Fibroblast of lung (primary cell): ENCODE measurements at regions not wholly inside any gene's neighbourhood (a gene's known extent, or its start where the extent isn't known, plus 50 kb on each side); places are given as distances from the start of the nearest gene placed in this dataset.

Experiments
- DNase-seq, 2 donors: peaks; one replicate each; pipeline versions ENCODE4 v3.0.0 to v3.0.0-alpha.2; 2010; ENCODE audit warnings: low read depth in 2 of 2
- H2AFZ ChIP-seq: 2 replicates; pipeline ENCODE4 v1.5.1; 2012; ENCODE audit warnings: low read length, control low read depth, inconsistent platforms
- H3K27ac ChIP-seq: 2 replicates; pipeline ENCODE4 v1.5.1; 2011; ENCODE audit warnings: low read length, control low read depth; ENCODE audit not compliant: insufficient read depth
- H3K27me3 ChIP-seq: 2 replicates; pipeline ENCODE4 v1.5.1; 2011; ENCODE audit warnings: mild to moderate bottlenecking, low read length; ENCODE audit not compliant: control insufficient read depth, insufficient read depth
- H3K36me3 ChIP-seq: 2 replicates; pipeline ENCODE4 v1.5.1; 2011; ENCODE audit warnings: low read length; ENCODE audit not compliant: control insufficient read depth, insufficient read depth
- H3K4me1 ChIP-seq: 2 replicates; pipeline ENCODE4 v1.5.1; 2011; ENCODE audit warnings: low read length; ENCODE audit not compliant: control insufficient read depth, insufficient read depth; ENCODE audit errors: extremely low read depth
- H3K4me2 ChIP-seq: 2 replicates; pipeline ENCODE4 v1.5.1; 2011; ENCODE audit warnings: low read length, control low read depth; ENCODE audit not compliant: insufficient read depth; ENCODE audit errors: extremely low read depth
- H3K4me3 ChIP-seq, 4 experiments: fragments of 200-600 bp in 1 of 4; sonication (generic) in 1 of 4; replicated peaks in 1 of 4; 2 replicates each; pipeline ENCODE4 v1.5.1; 2011 to 2016; ENCODE audit warnings: low read length in 4 of 4, low read depth in 3 of 4, mild to moderate bottlenecking in 3 of 4, control low read depth in 2 of 4, inconsistent platforms in 1 of 4, mixed read lengths in 1 of 4; ENCODE audit not compliant: insufficient read depth in 1 of 4; ENCODE audit errors: control extremely low read depth in 1 of 4
- H3K79me2 ChIP-seq: 2 replicates; pipeline ENCODE4 v1.5.1; 2012; ENCODE audit warnings: mild to moderate bottlenecking, low read length, inconsistent platforms; ENCODE audit not compliant: control insufficient read depth, insufficient read depth
- H3K9ac ChIP-seq: 2 replicates; pipeline ENCODE4 v1.5.1; 2011; ENCODE audit warnings: mild to moderate bottlenecking, low read length, control low read depth; ENCODE audit not compliant: insufficient read depth
- H3K9me3 ChIP-seq: 2 replicates; pipeline ENCODE4 v1.5.1; 2012; ENCODE audit warnings: low read depth, low read length; ENCODE audit not compliant: control insufficient read depth, insufficient read depth
- H4K20me1 ChIP-seq: 2 replicates; pipeline ENCODE4 v1.5.1; 2011; ENCODE audit warnings: low read length; ENCODE audit not compliant: control insufficient read depth, insufficient read depth; ENCODE audit errors: extremely low read depth
- EZH2 ChIP-seq: IDR thresholded peaks from 2 replicates; pipeline ENCODE4 v1.5.1; 2012; ENCODE audit warnings: low read length, control low read depth, mild to moderate bottlenecking; ENCODE audit errors: missing control alignments
- TF ChIP-seq, protein P1 (sequence below), 2 donors: IDR thresholded peaks in 1 of 2; conservative IDR thresholded peaks in 1 of 2; 1 replicate in 1 of 2; 2 replicates in 1 of 2; pipeline ENCODE4 v1.5.1; 2011 to 2012; ENCODE audit warnings: low read length in 2 of 2, control low read depth in 1 of 2, inconsistent platforms in 1 of 2, low read depth in 1 of 2, mild to moderate bottlenecking in 1 of 2

DNA sequence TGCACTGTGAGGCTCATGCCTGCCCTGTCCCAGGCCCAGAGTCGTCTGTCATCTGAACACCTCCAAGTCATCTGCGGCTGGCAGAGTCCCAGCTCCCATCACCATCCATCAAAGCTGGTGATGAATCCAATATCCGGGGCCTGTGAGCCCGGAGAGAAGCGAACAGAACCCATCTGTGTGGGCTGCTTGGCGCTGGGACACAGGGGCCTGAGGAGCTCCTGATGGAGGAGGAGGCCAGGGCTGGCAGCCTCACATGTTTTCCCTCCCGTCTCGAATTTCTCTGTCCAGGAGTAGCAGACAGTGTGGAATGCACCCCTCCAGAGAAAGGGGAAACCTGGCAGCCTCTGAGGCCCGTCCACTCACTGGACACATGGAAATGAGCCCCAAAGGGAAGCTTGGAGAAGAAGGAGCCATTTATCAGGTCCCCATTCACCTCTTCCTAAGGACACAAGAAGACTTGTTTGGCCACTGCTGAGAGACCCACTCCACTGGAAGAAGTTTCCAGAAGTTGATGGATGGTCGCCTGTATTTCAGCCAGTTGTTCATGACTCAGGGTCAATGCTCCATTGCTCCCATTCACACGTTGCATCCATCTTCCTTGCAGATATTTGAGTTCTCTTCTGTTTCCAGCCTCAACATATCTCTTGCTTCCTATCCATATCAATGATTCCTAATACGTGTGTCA is 307.5 kb upstream of the SULF2 start:
- H2AFZ ChIP-seq = no peak overlapping the region
- DNase-seq = peak in 1 of 2 donors; percentile 62
- no peak for TF ChIP-seq EZH2
- TF ChIP-seq, protein P1, sequence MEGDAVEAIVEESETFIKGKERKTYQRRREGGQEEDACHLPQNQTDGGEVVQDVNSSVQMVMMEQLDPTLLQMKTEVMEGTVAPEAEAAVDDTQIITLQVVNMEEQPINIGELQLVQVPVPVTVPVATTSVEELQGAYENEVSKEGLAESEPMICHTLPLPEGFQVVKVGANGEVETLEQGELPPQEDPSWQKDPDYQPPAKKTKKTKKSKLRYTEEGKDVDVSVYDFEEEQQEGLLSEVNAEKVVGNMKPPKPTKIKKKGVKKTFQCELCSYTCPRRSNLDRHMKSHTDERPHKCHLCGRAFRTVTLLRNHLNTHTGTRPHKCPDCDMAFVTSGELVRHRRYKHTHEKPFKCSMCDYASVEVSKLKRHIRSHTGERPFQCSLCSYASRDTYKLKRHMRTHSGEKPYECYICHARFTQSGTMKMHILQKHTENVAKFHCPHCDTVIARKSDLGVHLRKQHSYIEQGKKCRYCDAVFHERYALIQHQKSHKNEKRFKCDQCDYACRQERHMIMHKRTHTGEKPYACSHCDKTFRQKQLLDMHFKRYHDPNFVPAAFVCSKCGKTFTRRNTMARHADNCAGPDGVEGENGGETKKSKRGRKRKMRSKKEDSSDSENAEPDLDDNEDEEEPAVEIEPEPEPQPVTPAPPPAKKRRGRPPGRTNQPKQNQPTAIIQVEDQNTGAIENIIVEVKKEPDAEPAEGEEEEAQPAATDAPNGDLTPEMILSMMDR (conservative IDR thresholded peaks at IDR 0.05 in 1 of 2, IDR thresholded peaks at IDR 0.05 in 1 of 2; ENCODE audit: low read depth in 1 of 2, low read length in 2 of 2) = no peak
- H3K4me2 ChIP-seq = no peak overlapping the region
- no peak overlapping the region for H3K4me3 ChIP-seq
- H3K79me2 ChIP-seq = no peaks in the 10 kb centered on the region
- H3K36me3 ChIP-seq = no peaks in the 10 kb centered on the region
- no peaks in the 10 kb centered on the region for H3K9me3 ChIP-seq
- H4K20me1 ChIP-seq = no peaks in the 10 kb centered on the region
- H3K9ac ChIP-seq = no peak overlapping the region
- H3K27me3 ChIP-seq = no peaks in the 10 kb centered on the region
- H3K27ac ChIP-seq = no peak overlapping the region
- H3K4me1 ChIP-seq = no peaks in the 10 kb centered on the region

DNA sequence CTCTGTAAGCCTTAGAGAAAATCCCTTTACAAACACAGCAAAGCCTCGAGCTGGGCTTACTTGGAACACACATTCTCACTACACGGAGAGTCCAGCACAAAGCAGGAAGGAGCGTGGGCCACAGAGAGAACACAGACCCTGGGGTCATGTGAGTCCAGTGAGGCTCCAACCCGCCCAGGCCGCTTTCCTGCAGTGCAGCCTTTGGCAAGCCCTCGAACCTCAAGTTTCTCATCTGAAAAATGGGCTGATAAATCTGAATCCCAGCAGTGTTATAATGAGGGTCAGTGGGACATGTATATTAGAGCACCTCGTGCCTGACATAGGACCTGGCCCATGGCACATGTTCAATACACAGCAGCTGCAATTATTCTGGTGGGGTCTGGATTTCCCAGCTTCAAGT is 305.5 kb upstream of the SULF2 start:
- Histone ChIP-seq H3K27ac (no peak overlapping the region), H3K4me2 (no peak overlapping the region), H4K20me1 (no peaks in the 10 kb centered on the region), H3K27me3 (no peaks in the 10 kb centered on the region), H3K36me3 (no peaks in the 10 kb centered on the region), H2AFZ (no peak overlapping the region), H3K4me1 (no peaks in the 10 kb centered on the region), H3K9ac (no peak overlapping the region), H3K4me3 (no peak overlapping the region), H3K9me3 (no peaks in the 10 kb centered on the region), H3K79me2 (no peaks in the 10 kb centered on the region)
- no peak for DNase-seq
- no peak for TF ChIP-seq EZH2
- TF ChIP-seq, protein P1 (conservative IDR thresholded peaks at IDR 0.05 in 1 of 2, IDR thresholded peaks at IDR 0.05 in 1 of 2; ENCODE audit: low read depth in 1 of 2, low read length in 2 of 2) = no peak

DNA sequence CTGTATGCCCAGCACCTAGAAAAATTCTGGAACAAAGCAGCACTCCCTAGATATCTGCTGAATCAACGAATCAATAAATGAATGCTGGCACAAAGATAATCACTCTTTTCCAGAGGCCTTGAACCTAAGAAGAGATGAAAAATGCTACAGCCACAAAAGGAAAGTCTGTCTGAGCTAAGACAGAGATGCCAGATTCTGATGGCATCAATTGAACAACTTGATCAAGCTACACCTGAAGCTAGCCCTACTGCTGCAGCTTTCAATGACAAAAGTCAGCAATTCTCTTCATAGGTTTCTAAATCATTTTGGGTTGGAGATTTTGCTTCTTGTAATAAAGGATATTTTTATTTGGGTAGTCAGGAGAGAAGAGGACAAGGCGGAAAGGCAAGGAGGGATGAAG is 305.0 kb upstream of the SULF2 start:
- H3K27me3 ChIP-seq = no peaks in the 10 kb centered on the region
- no peak for DNase-seq
- H3K9ac ChIP-seq = no peak overlapping the region
- no peak overlapping the region for H2AFZ ChIP-seq
- no peaks in the 10 kb centered on the region for H3K4me1 ChIP-seq
- no peaks in the 10 kb centered on the region for H3K36me3 ChIP-seq
- no peak overlapping the region for H3K27ac ChIP-seq
- H4K20me1 ChIP-seq = no peaks in the 10 kb centered on the region
- no peaks in the 10 kb centered on the region for H3K9me3 ChIP-seq
- H3K4me2 ChIP-seq = no peak overlapping the region
- H3K4me3 ChIP-seq = no peak overlapping the region
- H3K79me2 ChIP-seq = no peaks in the 10 kb centered on the region
- TF ChIP-seq, protein P1 (conservative IDR thresholded peaks at IDR 0.05 in 1 of 2, IDR thresholded peaks at IDR 0.05 in 1 of 2; ENCODE audit: low read depth in 1 of 2, low read length in 2 of 2) = no peak
- no peak for TF ChIP-seq EZH2
